ENCODE measurements at regions not wholly inside any gene's neighbourhood (a gene's known extent, or its start where the extent isn't known, plus 50 kb on each side); places are given as distances from the start of the nearest gene placed in this dataset.

DNA sequence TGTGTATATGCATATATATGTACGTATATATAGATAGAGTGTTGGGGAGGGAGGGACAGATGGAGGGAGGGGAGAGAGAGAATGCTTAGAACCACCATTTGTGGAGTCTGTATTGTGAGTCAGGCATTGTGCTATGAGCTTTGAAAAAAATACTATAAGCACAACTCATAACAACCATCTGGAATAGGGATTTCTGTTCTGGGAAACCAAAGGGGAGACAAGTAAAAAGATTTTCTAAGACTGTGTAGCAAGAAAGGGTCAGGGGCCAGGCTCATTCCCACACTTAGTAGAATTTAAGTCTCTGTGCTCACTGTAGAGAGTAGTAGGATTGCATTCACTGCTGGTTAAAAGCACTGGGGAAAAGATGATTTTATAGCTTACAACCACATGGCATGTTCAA, 202.3 kb upstream of the SGCD start:
- Histone ChIP-seq H3K79me1 (ENCODE audit: low read depth, low read length) (no peaks in the 10 kb centered on the region), H3K4me3 (ENCODE audit: extremely low read depth in 1 of 4, insufficient read depth in 2 of 4, low read depth in 3 of 4, low read length in 4 of 4) (no peak overlapping the region), H4K8ac (ENCODE audit: extremely low read depth, insufficient read depth, low read length) (no peak overlapping the region), H4K20me1 (replicated peaks in 1 of 2; ENCODE audit: control insufficient read depth in 1 of 2, insufficient read depth in 2 of 2, low read length in 2 of 2) (no peaks in the 10 kb centered on the region), H3K23ac (ENCODE audit: insufficient read length) (no peak overlapping the region), H2BK12ac (ENCODE audit: low read depth, low read length) (no peak overlapping the region), H3K4me1 (replicated peaks in 1 of 4; ENCODE audit: control insufficient read depth in 3 of 4, insufficient read depth in 4 of 4, low read length in 3 of 4) (no peaks in the 10 kb centered on the region), H3K79me2 (ENCODE audit: control insufficient read depth in 1 of 2, insufficient read depth in 2 of 2, low read length in 2 of 2) (no peaks in the 10 kb centered on the region), H3K23me2 (ENCODE audit: low read depth, low read length) (no peaks in the 10 kb centered on the region; the same call in 1 of the 2 replicates), H4K5ac (ENCODE audit: insufficient read length, low read depth, low read length) (no peak overlapping the region), H2BK20ac (ENCODE audit: low read length) (no peak overlapping the region), H3K27ac (ENCODE audit: low read depth, low read length) (no peak overlapping the region), H3K4me2 (ENCODE audit: insufficient read depth in 1 of 2, low read depth in 2 of 2, low read length in 2 of 2) (no peak overlapping the region), H4K91ac (replicated peaks; ENCODE audit: insufficient read length, low read length) (no peak overlapping the region), H2AFZ (ENCODE audit: low read length) (no peak overlapping the region), H2BK120ac (replicated peaks; ENCODE audit: low read depth, low read length) (no peak overlapping the region), H3K27me3 (replicated peaks in 1 of 4; ENCODE audit: control insufficient read depth in 3 of 4, extremely low read depth in 1 of 4, insufficient read depth in 3 of 4, low read length in 3 of 4) (no peaks in the 10 kb centered on the region), H2BK15ac (ENCODE audit: low read length) (no peak overlapping the region), H3K56ac (replicated peaks; ENCODE audit: insufficient read length, low read depth, low read length) (no peak overlapping the region), H3K18ac (ENCODE audit: extremely low read depth, low read length) (no peak overlapping the region), H3K9me3 (ENCODE audit: insufficient read depth in 2 of 2, low read depth in 1 of 2, low read length in 1 of 2) (no peaks in the 10 kb centered on the region), H2AK5ac (ENCODE audit: low read depth, low read length) (no peak overlapping the region), H2BK5ac (ENCODE audit: low read depth, low read length) (no peak overlapping the region), H3K36me3 (ENCODE audit: control insufficient read depth in 2 of 4, insufficient read depth in 4 of 4, low read length in 3 of 4) (no peaks in the 10 kb centered on the region), H3K9ac (replicated peaks in 1 of 4; ENCODE audit: extremely low read depth in 1 of 4, low read depth in 3 of 4, low read length in 3 of 4) (no peak overlapping the region), H3K4ac (replicated peaks; ENCODE audit: insufficient read length, low read depth, low read length) (no peak overlapping the region), H3K14ac (ENCODE audit: insufficient read length) (no peak overlapping the region)
- ChIA-PET POLR2A (ENCODE audit: partially characterized antibody) (no interaction called here), CTCF (ENCODE audit: partially characterized antibody) (interaction anchor here (0.8 to 2.0 kb wide), 2 partner anchors 8 to 14 kb away, joined by 3 to 5 read pairs; no protein-coding TSS in a partner anchor)
- FAIRE-seq (no peak), DNase-seq (ENCODE audit: low read depth in 1 of 2, low spot score in 2 of 2) (no peak)
- WGBS, 2 experiments (ENCODE audit: extremely low coverage in 1 of 2, insufficient coverage in 1 of 2, insufficient read length in 1 of 2, insufficient replicate concordance in 2 of 2, low coverage in 1 of 2, low lambda C conversion rate in 2 of 2, missing lambda C conversion rate in 1 of 2), result 80% methylated on average over 1 of the region's 1 CpG; no CpG with 5 or more reads in 1 of the 2 experiments
- no peak for TF ChIP-seq CREB1 (IDR thresholded peaks at IDR 0.05)
- TF ChIP-seq TAF7 (optimal IDR thresholded peaks at IDR 0.05; ENCODE audit: borderline replicate concordance, low read depth, low read length), result no peak
- TF ChIP-seq SP4 (IDR thresholded peaks at IDR 0.05; ENCODE audit: low read length), result no peak
- no peak for TF ChIP-seq RAD21 (IDR thresholded peaks at IDR 0.05 in 1 of 2, conservative IDR thresholded peaks at IDR 0.05 in 1 of 2; ENCODE audit: low read depth in 2 of 2, low read length in 2 of 2)
- TF ChIP-seq RNF2 (IDR thresholded peaks at IDR 0.05; ENCODE audit: borderline replicate concordance, low read depth, low read length, missing control alignments, poor library complexity, severe bottlenecking), result no peak
- TF ChIP-seq SP2 (IDR thresholded peaks at IDR 0.05; ENCODE audit: low read length), result no peak

Measured in H1 (cell line).